LNCAP (cell line): ENCODE measurements at regions not wholly inside any gene's neighbourhood (a gene's known extent, or its start where the extent isn't known, plus 50 kb on each side); places are given as distances from the start of the nearest gene placed in this dataset.

ENCODE experiments used
- CTCF ChIP-seq: fragments of 450-650 bp; IDR thresholded peaks from 2 replicates; pipeline ENCODE4 v1.5.1; 2017; ENCODE audit warnings: mild to moderate bottlenecking

DNA sequence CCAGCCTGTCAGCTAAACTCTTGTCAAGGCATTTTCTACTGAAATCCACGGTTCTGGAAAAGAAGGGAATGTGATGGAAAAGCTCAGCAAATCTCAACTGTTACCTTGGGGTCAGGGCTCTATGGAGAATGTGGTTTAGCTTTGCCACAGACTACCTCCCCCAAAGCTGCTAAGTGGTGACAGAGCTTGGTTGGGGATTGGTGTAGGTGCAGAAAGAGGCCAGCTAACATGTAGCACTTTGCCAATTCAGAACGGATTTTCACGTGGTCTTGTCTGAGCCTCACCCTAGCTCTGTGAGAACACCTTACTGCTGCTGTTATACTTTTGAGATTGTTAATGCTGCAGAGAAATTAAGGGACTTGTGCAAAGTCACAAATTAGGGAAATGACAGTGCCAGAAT is 331.1 kb downstream of the RND3 start:
- no peak for TF ChIP-seq CTCF

DNA sequence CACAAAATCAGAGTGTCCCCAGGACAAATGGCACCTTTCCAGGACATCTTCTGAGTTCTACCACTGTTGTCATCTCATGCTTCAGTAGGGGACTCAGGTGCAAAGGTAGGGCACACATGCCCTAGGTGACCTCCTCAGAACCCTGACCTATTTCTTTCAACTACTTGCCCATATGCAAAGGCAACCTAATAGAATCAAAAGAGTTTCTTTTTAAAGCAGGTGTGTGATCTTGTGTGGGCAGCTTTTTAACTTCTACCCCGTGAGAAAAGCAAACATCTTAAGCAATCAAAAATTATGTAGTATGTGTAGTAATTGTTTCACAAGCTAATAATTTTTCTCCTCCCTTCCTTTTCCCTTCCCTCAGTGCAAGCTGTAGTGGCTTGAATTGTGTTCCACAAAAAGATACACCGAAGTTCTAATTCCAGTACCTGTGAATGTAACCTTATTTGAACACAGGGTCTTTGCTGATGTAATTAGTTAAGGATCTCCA is 333.1 kb downstream of the RND3 start:
- TF ChIP-seq CTCF: no peak

DNA sequence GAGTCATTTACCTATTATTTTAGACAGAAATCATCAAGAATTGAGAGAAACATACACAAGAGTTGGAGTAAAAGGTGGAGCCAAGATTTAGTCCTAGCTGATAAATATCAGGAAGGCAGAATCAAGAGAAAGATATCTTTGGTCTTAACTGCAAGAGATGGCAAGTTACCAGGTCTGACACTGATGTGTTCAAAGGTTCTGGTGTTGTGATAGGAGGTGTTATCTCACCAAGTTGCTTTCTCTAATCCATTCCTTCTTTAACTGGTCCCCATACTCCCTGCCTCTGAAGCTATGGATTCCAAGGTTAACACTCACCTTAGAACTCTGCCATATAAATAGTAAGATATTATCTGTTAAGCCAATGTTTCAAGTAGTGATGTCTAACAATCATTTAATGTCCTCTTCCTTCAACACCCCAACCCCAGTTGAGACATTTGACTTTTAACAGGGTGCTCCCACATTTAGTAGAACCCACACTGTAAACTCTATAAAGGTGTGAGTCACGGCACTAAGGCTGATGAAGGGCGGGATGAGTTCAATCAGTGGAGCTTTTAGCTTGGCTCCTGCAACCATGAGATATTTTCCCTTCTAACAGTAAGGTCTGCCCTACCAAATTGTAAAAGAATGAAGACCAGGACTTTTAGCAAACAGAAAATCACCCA is 333.7 kb downstream of the RND3 start:
- TF ChIP-seq CTCF: no peak

- TF ChIP-seq CTCF: no peak
Measured at GRCh38 chr2:150152230-150152629, 335.2 kb downstream of the RND3 start.

DNA sequence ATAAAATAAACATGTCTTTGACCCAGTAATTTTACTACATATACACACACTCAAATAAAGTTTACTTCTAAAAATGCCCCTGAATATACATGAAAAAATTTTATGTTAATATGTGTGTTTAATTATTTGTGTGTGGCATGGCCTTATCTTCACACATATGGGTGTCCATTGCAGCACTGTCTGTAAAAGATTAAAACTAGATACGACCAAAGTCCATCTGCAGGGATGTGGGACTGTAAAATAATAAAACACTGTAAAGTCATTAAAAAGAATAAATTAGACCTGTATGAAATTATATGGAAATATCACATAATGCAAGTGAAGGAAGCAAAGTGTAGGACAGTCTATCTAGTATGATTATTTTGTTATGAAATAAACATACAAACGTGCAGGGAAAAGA is 337.3 kb downstream of the RND3 start:
- TF ChIP-seq CTCF: no peak

- TF ChIP-seq CTCF: no peak
Measured at GRCh38 chr2:150147889-150148683, 339.4 kb downstream of the RND3 start.

GRCh38 chr2:150146879-150147278 is 340.6 kb downstream of the RND3 start:
- TF ChIP-seq CTCF: no peak
